DMS79 (cell line): ENCODE measurements at regions not wholly inside any gene's neighbourhood (a gene's known extent, or its start where the extent isn't known, plus 50 kb on each side); places are given as distances from the start of the nearest gene placed in this dataset.
"Not testable (repeated sequence)": the region's sequence is repeated elsewhere in the genome, so short reads cannot be mapped to it uniquely, and the experiment has no call there.

ENCODE experiments used
- DNase-seq: peaks from one replicate; lab custom pipeline; 2025; lab: John Stamatoyannopoulos, UW

DNA sequence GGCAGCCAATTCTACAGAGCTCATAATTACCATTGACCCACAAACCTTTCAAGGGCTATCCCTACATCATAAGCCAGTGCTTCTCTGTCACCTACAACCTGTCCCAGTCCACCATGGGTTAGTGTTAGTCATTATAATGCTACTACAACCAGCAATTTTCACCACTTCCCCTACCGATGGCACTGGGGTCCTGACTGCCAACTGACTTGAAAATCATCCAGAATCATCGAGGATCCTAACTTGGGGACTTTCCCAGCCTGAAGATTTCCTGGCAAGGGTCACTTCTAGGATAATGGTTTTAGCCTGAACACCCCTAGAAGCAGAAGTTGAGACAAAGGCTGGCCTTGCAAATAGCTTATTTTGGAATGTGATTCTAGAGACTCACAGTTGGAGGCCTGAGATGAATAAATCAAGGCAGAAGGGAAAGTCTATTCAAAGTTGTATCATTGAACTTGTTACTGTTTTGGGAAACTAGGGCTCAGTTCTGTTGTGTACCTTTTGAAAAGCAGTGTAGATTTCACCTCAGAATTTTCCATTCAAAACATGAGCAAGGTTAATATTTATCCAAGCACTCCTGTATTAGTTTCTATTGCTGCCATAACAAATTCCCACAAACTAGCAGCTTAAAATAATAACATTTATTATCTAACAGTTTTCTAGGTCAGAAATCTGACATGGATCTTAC lies 633.0 kb downstream of the LRRC70 start:
- no peak for DNase-seq

GRCh38 chr5:63205976-63206375 lies 627.4 kb downstream of the LRRC70 start:
- no peak for DNase-seq

DNA sequence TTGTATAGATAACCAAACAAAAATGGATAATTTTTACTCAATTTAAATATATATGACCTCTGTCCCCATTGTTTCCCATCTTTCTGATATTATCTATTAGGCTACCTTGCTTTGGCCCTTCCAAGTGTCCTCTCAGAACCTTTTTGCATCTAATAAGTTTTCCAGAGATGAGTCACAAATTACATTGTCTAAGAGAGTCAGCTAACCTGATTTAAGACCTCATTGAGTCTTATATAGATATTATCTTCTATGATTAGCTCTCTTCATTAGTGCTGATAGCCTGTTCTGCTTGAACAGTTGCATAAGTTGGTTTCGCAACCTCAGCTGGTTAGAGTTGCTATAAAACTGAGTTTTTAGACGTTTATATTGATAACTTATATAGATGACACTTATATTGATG lies 623.1 kb downstream of the LRRC70 start:
- DNase-seq, result no peak

- DNase-seq, result no peak
These were observed 615.5 kb downstream of the LRRC70 start for GRCh38 chr5:63194126-63194525.

GRCh38 chr5:63180190-63180589 lies 601.6 kb downstream of the LRRC70 start:
- DNase-seq, result not testable (repeated sequence)

GRCh38 chr5:63175850-63176249 lies 597.2 kb downstream of the LRRC70 start:
- DNase-seq, result no peak

DNA sequence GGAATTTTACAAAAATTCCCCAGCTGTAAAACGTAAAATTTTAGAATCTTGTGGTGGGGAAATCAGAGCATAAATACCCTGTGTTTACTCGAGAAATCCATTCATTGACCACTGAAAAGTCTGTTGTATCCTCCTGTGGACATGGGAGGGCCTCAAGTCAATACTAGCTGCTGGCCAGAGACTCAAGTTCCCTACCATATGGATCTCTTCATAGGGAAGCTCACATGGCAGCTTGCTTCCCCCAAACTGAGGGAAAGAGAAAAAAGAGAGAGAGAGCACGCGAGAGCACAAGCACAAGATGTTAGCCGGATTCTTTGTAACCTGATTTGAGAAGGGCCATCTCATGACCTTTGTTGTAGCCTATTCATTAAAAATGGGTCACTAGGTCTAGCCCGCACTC lies 591.9 kb downstream of the LRRC70 start:
- DNase-seq, result no peak

DNA sequence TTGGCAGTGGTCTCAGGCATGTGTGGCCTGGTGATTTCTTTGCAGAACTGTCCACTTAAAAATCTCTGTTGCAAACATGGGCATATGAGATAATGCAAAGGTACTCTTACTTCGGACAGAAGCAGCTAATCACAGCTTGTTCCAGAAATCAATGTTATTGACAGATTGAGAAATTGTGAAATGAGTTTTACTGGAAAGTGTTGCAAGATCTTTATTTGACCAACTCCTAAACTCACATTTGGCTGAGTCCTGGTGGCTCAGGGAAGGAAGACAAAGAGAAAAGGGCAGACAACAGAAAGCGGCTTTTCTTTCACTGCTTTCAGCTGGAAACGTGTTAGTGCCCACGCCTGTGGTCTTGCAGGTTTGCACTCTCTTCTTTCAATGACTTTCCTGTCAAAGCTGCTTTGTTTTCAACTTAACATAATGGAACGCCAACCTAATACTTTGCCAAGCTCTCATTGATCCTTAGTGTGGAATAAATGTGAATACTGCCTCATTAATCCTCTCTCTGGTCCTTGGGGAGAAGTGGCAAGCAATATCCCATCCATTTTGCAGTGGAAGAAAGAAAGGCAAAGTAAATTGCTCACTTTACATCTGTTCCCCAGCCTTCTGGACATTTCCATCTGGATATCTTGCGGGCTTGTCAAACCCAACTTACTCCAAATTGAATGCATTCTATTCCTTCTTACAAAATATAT lies 586.4 kb downstream of the LRRC70 start:
- DNase-seq, result no peak

DNA sequence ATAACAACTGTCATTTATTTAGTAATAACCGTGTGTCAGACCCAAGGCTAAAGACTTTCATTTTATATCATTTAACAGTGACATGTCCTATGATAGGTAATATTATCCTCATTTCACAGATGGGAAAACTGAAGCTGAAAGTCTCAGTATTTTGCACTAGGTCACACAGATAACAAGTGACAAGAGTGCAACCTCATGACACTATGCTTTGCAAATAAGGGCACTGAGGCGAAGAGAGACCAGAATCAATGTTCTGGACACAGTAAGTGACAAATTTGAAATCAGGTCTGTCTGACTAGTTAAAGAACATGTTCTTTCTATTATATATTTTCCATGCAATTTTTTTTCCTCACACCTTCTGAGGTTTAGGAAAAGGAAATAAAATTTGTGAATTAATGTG lies 585.7 kb downstream of the LRRC70 start:
- no peak for DNase-seq

DNA sequence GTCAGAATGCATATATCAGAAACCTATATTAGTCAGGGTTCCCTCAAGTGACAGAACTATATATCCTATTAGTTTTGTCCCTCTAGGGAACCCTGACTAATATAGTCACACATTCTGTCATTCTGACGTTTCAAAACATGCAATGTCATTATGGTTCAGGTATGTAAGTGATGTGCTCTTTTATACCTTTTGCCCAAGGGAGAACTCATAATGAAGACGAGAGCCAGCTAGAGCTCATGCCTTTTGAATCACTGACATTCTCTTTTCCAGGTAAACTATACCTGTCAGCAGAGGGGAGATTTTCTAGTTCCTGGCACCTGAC lies 576.7 kb downstream of the LRRC70 start:
- DNase-seq, result no peak

- DNase-seq, result no peak
These were observed 576.1 kb downstream of the LRRC70 start for GRCh38 chr5:63154476-63155309.

DNA sequence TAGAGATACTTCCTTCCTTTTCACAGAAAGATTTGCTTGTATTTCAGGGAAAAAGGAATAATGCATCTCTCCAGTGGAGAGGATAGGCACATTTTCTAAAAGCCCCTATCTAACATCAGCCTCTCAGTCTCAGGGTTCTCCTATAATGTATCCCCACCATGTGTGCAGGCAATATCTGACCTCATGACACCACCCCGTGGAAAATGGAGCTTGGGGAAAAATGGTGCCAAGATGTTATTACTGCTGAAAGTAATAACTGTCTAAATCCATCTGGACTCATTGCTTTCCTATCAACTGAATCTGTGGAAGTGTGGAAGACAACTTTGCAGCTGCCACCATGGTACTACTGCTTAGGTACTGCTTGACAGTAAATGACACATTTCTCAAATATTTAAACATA lies 574.3 kb downstream of the LRRC70 start:
- no peak for DNase-seq

- no peak for DNase-seq
These were observed 566.5 kb downstream of the LRRC70 start for GRCh38 chr5:63145167-63145566.

- no peak for DNase-seq
These were observed 563.0 kb downstream of the LRRC70 start for GRCh38 chr5:63141591-63141990.

DNA sequence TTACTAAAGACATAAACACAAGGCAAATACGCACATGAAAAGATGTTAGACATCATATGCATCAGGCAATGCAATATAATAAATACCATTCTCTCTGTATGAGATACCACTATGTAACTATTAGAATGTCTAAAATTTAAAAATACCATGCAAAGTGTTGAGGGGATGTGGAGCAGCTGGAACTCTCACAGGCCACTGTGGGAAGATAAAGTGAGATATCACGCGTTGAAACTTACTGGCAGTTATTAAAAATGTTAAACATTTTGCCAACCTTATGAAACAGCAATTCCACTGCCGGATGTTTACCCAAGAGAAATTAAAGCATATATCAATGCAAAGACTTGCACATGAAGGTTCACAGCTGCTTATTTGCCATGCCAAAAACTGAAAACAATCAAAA lies 556.7 kb downstream of the LRRC70 start:
- no peak for DNase-seq

- no peak for DNase-seq
These were observed 553.1 kb downstream of the LRRC70 start for GRCh38 chr5:63131626-63132285.

GRCh38 chr5:63128761-63129160 lies 550.1 kb downstream of the LRRC70 start:
- no peak for DNase-seq

DNA sequence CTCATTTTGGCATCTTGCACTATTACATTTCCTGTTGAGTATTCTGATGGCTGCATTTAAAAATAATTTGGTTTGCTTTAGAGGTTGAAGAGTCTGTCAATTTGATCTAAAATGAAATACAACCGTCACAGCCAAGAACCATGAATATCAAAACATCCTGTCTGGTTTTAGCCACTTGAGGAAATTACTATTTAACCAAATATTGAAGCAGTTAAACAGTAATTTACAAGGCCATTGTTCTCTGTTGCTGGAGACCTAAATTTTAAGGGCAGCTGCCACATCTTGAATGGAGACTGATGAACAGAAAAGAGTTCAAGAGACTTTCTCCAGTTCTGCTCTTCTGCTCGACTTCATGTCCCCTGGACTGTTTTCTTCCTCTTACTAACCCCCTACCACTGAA lies 549.4 kb downstream of the LRRC70 start:
- peak; percentile 19 for DNase-seq

- no peak for DNase-seq
These were observed 548.4 kb downstream of the LRRC70 start for GRCh38 chr5:63127054-63127453.

GRCh38 chr5:63125862-63126261 lies 547.2 kb downstream of the LRRC70 start:
- DNase-seq, result no peak

- no peak for DNase-seq
These were observed 546.8 kb downstream of the LRRC70 start for GRCh38 chr5:63125392-63125791.

DNA sequence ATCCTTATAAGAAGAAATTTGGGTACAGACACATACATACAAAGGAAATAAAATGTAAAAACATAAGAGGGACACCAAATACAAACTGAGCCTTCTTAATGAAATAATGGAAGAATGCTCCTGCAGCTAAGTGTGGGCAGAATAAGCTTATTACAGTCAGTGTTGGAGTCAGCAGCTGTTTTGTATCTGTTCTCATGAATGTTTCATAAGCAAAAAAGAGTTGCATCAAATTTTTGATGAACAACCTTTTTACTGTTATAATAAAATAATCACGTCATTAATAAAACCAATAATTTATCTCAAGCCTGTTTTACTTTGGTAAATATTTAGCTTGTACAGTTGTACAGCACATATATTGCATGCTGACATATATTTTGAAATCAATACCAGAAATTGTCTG lies 545.6 kb downstream of the LRRC70 start:
- no peak for DNase-seq

- no peak for DNase-seq
These were observed 542.9 kb downstream of the LRRC70 start for GRCh38 chr5:63121471-63121870.
